ENCODE measurements at regions not wholly inside any gene's neighbourhood (a gene's known extent, or its start where the extent isn't known, plus 50 kb on each side); places are given as distances from the start of the nearest gene placed in this dataset.

DNA sequence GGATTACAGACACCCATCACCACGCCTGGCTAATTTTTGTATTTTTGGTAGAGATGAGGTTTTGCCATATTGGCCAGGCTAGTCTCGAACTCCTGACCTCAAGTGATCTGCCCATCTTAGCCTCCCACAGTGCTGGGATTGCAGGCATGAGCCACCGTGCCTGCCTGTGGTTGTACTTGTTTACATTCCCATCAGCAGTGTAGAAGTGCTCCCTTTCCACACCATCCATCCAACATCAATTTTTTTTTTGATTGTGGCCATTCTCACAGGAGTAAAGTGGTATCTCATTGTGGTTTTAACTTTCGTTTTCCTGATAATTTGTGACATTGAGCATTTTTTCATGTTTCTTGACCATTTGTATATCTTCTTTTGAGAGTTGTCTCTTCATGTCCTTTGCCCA lies 1019.4 kb upstream of the SLC10A2 start:
- TF ChIP-seq POLR2A (IDR thresholded peaks at IDR 0.05) (no peak), EP300 (IDR thresholded peaks at IDR 0.05) (no peak)
